GM12892 (cell line): ENCODE measurements at regions not wholly inside any gene's neighbourhood (a gene's known extent, or its start where the extent isn't known, plus 50 kb on each side); places are given as distances from the start of the nearest gene placed in this dataset.

ENCODE experiments used
- POLR2A ChIP-seq: IDR thresholded peaks from 2 replicates; pipeline ENCODE4 v1.6.1; 2011; ENCODE audit warnings: low read depth, low read length, control low read depth
- POLR2AphosphoS5 ChIP-seq: IDR thresholded peaks from 2 replicates; pipeline ENCODE4 v1.6.1; 2011; ENCODE audit warnings: low read depth, low read length, control low read depth

GRCh38 chr2:221774136-221774535, 202.0 kb upstream of the EPHA4 start:
- TF ChIP-seq POLR2A = no peak
- no peak for TF ChIP-seq POLR2AphosphoS5
